ENCODE measurements at regions not wholly inside any gene's neighbourhood (a gene's known extent, or its start where the extent isn't known, plus 50 kb on each side); places are given as distances from the start of the nearest gene placed in this dataset.
"Not testable (repeated sequence)": the region's sequence is repeated elsewhere in the genome, so short reads cannot be mapped to it uniquely, and the experiment has no call there.

- TF ChIP-seq CTCF (IDR thresholded peaks at IDR 0.05; ENCODE audit: low read depth, low read length); POLR2A (IDR thresholded peaks at IDR 0.05; ENCODE audit: extremely low read depth, insufficient read length): not testable (repeated sequence)
Observed at GRCh38 chr15:85292583-85292982, 87.8 kb upstream of the AKAP13 start.
